Calu3 (cell line): ENCODE measurements at regions not wholly inside any gene's neighbourhood (a gene's known extent, or its start where the extent isn't known, plus 50 kb on each side); places are given as distances from the start of the nearest gene placed in this dataset.

ENCODE experiments used
- BruUV-seq: library from RNA; stranded (reverse); fragments of 400-500 nt; replicated peaks from 2 replicates; lab custom pipeline; 2021; lab: Mats Ljungman, UMichigan
- CTCF ChIA-PET: fragments of 300-600 bp; sonication (Branson Sonifier 250); formaldehyde crosslinking; loops from one replicate; lab custom pipeline; 2022; ENCODE audit warnings: antibody characterized with exemption; lab: Charles Lee
- DNase-seq: peaks from one replicate; pipeline ENCODE4 v3.0.0; 2022
- H3K27ac Mint-ChIP-seq: one replicate; pipeline ENCODE4 v1.8.0; 2022; ENCODE audit warnings: mixed read lengths; ENCODE audit not compliant: unreplicated experiment
- H3K27me3 Mint-ChIP-seq: one replicate; pipeline ENCODE4 v1.8.0; 2022; ENCODE audit warnings: mixed read lengths; ENCODE audit not compliant: unreplicated experiment
- H3K36me3 Mint-ChIP-seq: one replicate; pipeline ENCODE4 v1.8.0; 2022; ENCODE audit warnings: mild to moderate bottlenecking, moderate library complexity, mixed read lengths; ENCODE audit not compliant: insufficient read depth, unreplicated experiment
- H3K4me1 Mint-ChIP-seq: one replicate; pipeline ENCODE4 v1.8.0; 2022; ENCODE audit warnings: mild to moderate bottlenecking, low read depth, mixed read lengths; ENCODE audit not compliant: unreplicated experiment
- H3K4me3 Mint-ChIP-seq: one replicate; pipeline ENCODE4 v1.8.0; 2022; ENCODE audit warnings: mild to moderate bottlenecking, low read depth, moderate library complexity, mixed read lengths; ENCODE audit not compliant: unreplicated experiment
- H3K9me3 Mint-ChIP-seq: one replicate; pipeline ENCODE4 v1.8.0; 2022; ENCODE audit warnings: low read depth, mixed read lengths; ENCODE audit not compliant: unreplicated experiment
- intact Hi-C: fragments of 100-400 bp; cut with micrococcal nuclease; formaldehyde crosslinking; loops from one replicate; pipeline ENCODE4 v1.10.0; 2022; ENCODE audit not compliant: unreplicated experiment
- TF ChIP-seq, protein P1 (sequence below): fragments of 200-600 bp; IDR thresholded peaks from one replicate; pipeline ENCODE4 v1.8.0; 2022; ENCODE audit warnings: antibody characterized with exemption; ENCODE audit not compliant: unreplicated experiment

DNA sequence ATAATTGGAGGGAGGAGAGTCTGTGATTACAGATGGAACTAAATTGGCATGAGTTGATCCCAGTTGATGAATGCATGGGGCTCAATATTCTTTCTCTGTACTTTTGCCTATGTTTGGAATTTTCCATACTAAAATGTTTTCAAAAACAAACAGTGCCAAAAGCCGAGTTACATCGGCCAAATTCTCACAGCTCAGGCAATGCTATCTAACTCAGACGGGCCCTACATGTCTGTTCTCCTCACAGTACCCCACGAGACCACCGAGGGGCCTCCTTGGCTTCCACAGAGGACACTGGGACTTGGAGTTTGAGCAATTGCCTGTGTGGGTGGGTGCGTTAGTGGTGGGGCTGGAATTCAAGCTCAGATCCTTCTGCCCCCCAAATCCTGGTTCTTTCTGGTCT lies 413.2 kb downstream of the CDH26 start:
- TF ChIP-seq, protein P1, sequence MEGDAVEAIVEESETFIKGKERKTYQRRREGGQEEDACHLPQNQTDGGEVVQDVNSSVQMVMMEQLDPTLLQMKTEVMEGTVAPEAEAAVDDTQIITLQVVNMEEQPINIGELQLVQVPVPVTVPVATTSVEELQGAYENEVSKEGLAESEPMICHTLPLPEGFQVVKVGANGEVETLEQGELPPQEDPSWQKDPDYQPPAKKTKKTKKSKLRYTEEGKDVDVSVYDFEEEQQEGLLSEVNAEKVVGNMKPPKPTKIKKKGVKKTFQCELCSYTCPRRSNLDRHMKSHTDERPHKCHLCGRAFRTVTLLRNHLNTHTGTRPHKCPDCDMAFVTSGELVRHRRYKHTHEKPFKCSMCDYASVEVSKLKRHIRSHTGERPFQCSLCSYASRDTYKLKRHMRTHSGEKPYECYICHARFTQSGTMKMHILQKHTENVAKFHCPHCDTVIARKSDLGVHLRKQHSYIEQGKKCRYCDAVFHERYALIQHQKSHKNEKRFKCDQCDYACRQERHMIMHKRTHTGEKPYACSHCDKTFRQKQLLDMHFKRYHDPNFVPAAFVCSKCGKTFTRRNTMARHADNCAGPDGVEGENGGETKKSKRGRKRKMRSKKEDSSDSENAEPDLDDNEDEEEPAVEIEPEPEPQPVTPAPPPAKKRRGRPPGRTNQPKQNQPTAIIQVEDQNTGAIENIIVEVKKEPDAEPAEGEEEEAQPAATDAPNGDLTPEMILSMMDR: no peak
- CTCF ChIA-PET: no interaction called here
- Mint-ChIP-seq H3K27ac (no peak overlapping the region), H3K27me3 (no peaks in the 10 kb centered on the region), H3K4me1 (no peaks in the 10 kb centered on the region), H3K36me3 (no peaks in the 10 kb centered on the region), H3K4me3 (no peak overlapping the region), H3K9me3 (peaks cover 4% of the 10 kb centered on the region)
- intact Hi-C loops: no loop called here
- BruUV-seq: no TSS peak
- DNase-seq: no peak

DNA sequence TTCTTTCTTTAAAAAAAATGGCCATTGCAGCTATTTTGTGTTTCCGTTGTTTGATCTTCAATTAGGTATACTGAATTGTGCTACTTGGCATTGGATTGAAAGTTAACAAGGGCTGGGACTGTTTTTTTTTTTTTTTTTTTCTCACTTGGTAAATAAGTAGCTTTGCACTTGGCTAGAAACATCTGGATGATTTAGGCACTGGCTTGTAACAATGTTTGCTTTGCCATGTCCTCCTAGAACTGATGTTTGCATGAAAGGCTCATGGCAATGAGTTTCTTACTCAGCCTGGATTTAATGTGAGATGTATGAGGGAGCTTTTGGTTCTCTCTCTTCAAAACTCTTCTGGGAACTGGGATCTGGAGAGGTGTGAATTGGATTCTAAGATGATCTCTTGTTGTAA lies 414.1 kb downstream of the CDH26 start:
- TF ChIP-seq, protein P1: no peak
- Mint-ChIP-seq H3K9me3 (peaks cover 10% of the 10 kb centered on the region), H3K4me3 (no peak overlapping the region), H3K4me1 (no peaks in the 10 kb centered on the region), H3K27ac (no peak overlapping the region), H3K27me3 (no peaks in the 10 kb centered on the region), H3K36me3 (peaks cover 4% of the 10 kb centered on the region)
- intact Hi-C loops: no loop called here
- DNase-seq: no peak
- CTCF ChIA-PET: no interaction called here
- no TSS peak for BruUV-seq

DNA sequence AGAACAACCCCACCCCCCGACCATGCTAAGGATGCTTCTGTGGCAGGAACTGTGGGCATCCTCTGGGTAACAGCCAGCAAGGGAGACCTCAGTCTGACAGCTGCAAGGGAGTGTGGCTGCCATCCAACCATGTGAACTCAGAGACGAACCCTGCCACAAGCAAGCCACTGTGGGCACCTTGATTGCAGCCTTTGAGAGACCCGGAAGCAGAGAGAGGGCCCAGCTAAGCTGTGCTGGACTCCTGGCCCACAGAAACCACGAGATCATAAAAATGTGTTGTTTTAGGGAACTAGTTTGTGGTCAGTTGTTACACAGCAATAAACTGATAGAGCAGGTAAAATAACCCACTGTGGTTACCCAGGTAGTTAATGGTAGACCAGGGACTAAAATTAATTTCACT lies 414.6 kb downstream of the CDH26 start:
- intact Hi-C loops: no loop called here

DNA sequence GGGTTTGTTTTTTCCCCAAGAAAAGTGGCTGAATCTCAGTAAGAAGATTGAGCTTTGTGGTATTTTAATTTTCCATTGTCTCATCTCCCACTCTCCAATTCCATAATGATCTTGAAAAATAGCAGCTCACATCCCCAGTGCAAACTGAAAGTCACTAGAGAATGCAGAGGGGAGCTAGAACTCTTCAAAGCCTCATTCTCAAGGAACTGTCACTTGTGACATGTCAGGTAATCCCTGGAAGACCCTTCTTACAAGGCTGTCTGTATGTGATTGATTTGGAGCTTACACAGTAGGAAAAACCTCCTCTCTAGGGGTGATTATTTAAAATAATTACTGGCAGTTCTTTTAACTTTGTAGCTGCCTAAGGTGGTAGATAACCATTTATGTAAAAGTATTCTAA lies 420.4 kb downstream of the CDH26 start:
- intact Hi-C loops: no loop called here
- no peaks in the 10 kb centered on the region for H3K27me3 Mint-ChIP-seq
- TF ChIP-seq, protein P1: no peak
- DNase-seq: no peak
- H3K4me1 Mint-ChIP-seq: peaks cover 9% of the 10 kb centered on the region
- CTCF ChIA-PET: no interaction called here
- peaks cover 26% of the 10 kb centered on the region for H3K9me3 Mint-ChIP-seq
- H3K27ac Mint-ChIP-seq: no peak overlapping the region
- BruUV-seq: no TSS peak
- H3K36me3 Mint-ChIP-seq: peaks cover 5% of the 10 kb centered on the region
- H3K4me3 Mint-ChIP-seq: no peak overlapping the region

More for the DNA sequence above, 414.6 kb downstream of the CDH26 start:
- BruUV-seq: no TSS peak
- H3K27ac Mint-ChIP-seq: no peak overlapping the region
- no peak overlapping the region for H3K4me3 Mint-ChIP-seq
- CTCF ChIA-PET: no interaction called here
- TF ChIP-seq, protein P1: no peak
- H3K27me3 Mint-ChIP-seq: no peaks in the 10 kb centered on the region
- peaks cover 10% of the 10 kb centered on the region for H3K9me3 Mint-ChIP-seq
- H3K4me1 Mint-ChIP-seq: no peaks in the 10 kb centered on the region
- peak; percentile 3 for DNase-seq
- peaks cover 5% of the 10 kb centered on the region for H3K36me3 Mint-ChIP-seq
